ENCODE measurements at regions not wholly inside any gene's neighbourhood (a gene's known extent, or its start where the extent isn't known, plus 50 kb on each side); places are given as distances from the start of the nearest gene placed in this dataset.

GRCh38 chr11:133705074-133705648 lies 140.2 kb downstream of the SPATA19 start:
- DNase-seq, result no peak
- H3K4me3 ChIP-seq, result no peak overlapping the region
- H3K27me3 ChIP-seq, result no peaks in the 10 kb centered on the region
- H3K27ac ChIP-seq, result no peak overlapping the region
- no peaks in the 10 kb centered on the region for H3K4me1 ChIP-seq
- no peak for TF ChIP-seq CTCF (IDR thresholded peaks at IDR 0.05)
- no peak for TF ChIP-seq POLR2A (IDR thresholded peaks at IDR 0.05)
- H3K36me3 ChIP-seq, result no peaks in the 10 kb centered on the region
- H3K9me3 ChIP-seq, result no peaks in the 10 kb centered on the region

GRCh38 chr11:133699071-133699470 lies 146.2 kb downstream of the SPATA19 start:
- no peaks in the 10 kb centered on the region for H3K4me1 ChIP-seq
- H3K4me3 ChIP-seq, result no peak overlapping the region
- TF ChIP-seq CTCF (IDR thresholded peaks at IDR 0.05) (no peak), POLR2A (IDR thresholded peaks at IDR 0.05) (no peak)
- H3K9me3 ChIP-seq, result no peaks in the 10 kb centered on the region
- H3K27me3 ChIP-seq, result no peaks in the 10 kb centered on the region
- no peak for DNase-seq
- H3K36me3 ChIP-seq, result no peaks in the 10 kb centered on the region
- no peak overlapping the region for H3K27ac ChIP-seq

- DNase-seq, result no peak
- H3K9me3 ChIP-seq, result no peaks in the 10 kb centered on the region
- no peak overlapping the region for H3K4me3 ChIP-seq
- H3K4me1 ChIP-seq, result no peaks in the 10 kb centered on the region
- no peak overlapping the region for H3K27ac ChIP-seq
- no peaks in the 10 kb centered on the region for H3K36me3 ChIP-seq
- TF ChIP-seq POLR2A (IDR thresholded peaks at IDR 0.05) (no peak), CTCF (IDR thresholded peaks at IDR 0.05) (no peak)
- H3K27me3 ChIP-seq, result no peaks in the 10 kb centered on the region
These were observed 146.7 kb downstream of the SPATA19 start for GRCh38 chr11:133698654-133699053.

GRCh38 chr11:133697603-133698180 lies 147.6 kb downstream of the SPATA19 start:
- no peaks in the 10 kb centered on the region for H3K36me3 ChIP-seq
- no peak for DNase-seq
- H3K27me3 ChIP-seq, result no peaks in the 10 kb centered on the region
- H3K4me1 ChIP-seq, result no peaks in the 10 kb centered on the region
- H3K9me3 ChIP-seq, result no peaks in the 10 kb centered on the region
- no peak overlapping the region for H3K27ac ChIP-seq
- TF ChIP-seq CTCF (IDR thresholded peaks at IDR 0.05), result no peak
- no peak for TF ChIP-seq POLR2A (IDR thresholded peaks at IDR 0.05)
- H3K4me3 ChIP-seq, result no peak overlapping the region

GRCh38 chr11:133697161-133697560 lies 148.2 kb downstream of the SPATA19 start:
- no peaks in the 10 kb centered on the region for H3K27me3 ChIP-seq
- DNase-seq, result no peak
- no peak overlapping the region for H3K27ac ChIP-seq
- no peak overlapping the region for H3K4me3 ChIP-seq
- no peaks in the 10 kb centered on the region for H3K36me3 ChIP-seq
- no peaks in the 10 kb centered on the region for H3K4me1 ChIP-seq
- no peak for TF ChIP-seq CTCF (IDR thresholded peaks at IDR 0.05)
- no peak for TF ChIP-seq POLR2A (IDR thresholded peaks at IDR 0.05)
- no peaks in the 10 kb centered on the region for H3K9me3 ChIP-seq
